Prostate gland (tissue), 2 donors: ENCODE measurements at regions not wholly inside any gene's neighbourhood (a gene's known extent, or its start where the extent isn't known, plus 50 kb on each side); places are given as distances from the start of the nearest gene placed in this dataset.

Source experiments
- DNase-seq: peaks from one replicate; pipeline ENCODE4 v3.0.0-alpha.2; 2019; ENCODE audit warnings: low spot score
- H3K27ac ChIP-seq, 2 donors: fragments of 200-600 bp; sonication (generic); 2 replicates each; pipeline ENCODE4 v1.5.1; 2017 to 2019
- H3K27me3 ChIP-seq: fragments of 200-600 bp; sonication (generic); replicated peaks from 2 replicates; pipeline ENCODE4 v1.5.1; 2019; ENCODE audit not compliant: insufficient read depth
- H3K36me3 ChIP-seq, 2 donors: fragments of 200-600 bp; sonication (generic); 1 replicate in 1 of 2; 2 replicates in 1 of 2; pipeline versions ENCODE4 v1.5.1 to v1.8.1; 2017 to 2019
- H3K4me1 ChIP-seq: fragments of 200-600 bp; sonication (generic); replicated peaks from 2 replicates; pipeline ENCODE4 v1.5.1; 2019
- H3K4me3 ChIP-seq, 2 donors: fragments of 200-600 bp; sonication (generic); 2 replicates each; pipeline ENCODE4 v1.5.1; 2017 to 2019
- H3K9me3 ChIP-seq: fragments of 200-600 bp; sonication (generic); 2 replicates; pipeline ENCODE4 v1.5.1; 2017
- CTCF ChIP-seq, 4 experiments: fragments of 200-600 bp in 2 of 4; fragments of 450-650 bp in 2 of 4; sonication (generic) in 2 of 4; IDR thresholded peaks; 1 replicate in 3 of 4; 2 replicates in 1 of 4; pipeline ENCODE4 v1.5.1; 2016 to 2019; ENCODE audit warnings: antibody characterized with exemption in 4 of 4, mild to moderate bottlenecking in 2 of 4, moderate library complexity in 2 of 4
- POLR2A ChIP-seq: fragments of 450-650 bp; IDR thresholded peaks from one replicate; pipeline ENCODE4 v1.6.1; 2016; ENCODE audit warnings: antibody characterized with exemption, mild to moderate bottlenecking
- POLR2AphosphoS5 ChIP-seq: sonication (generic); formaldehyde crosslinking; IDR thresholded peaks from one replicate; pipeline ENCODE4 v1.6.1; 2017; ENCODE audit warnings: antibody characterized with exemption
- WGBS: methylation state at CpG from one replicate; pipeline ENCODE4 v1.1.5; 2018; 5-methylcytosine and 5-hydroxymethylcytosine counted together
- intact Hi-C: fragments of 100-400 bp; cut with DNase I; formaldehyde crosslinking; loops from one replicate; pipeline ENCODE4 v1.14.2; 2022

GRCh38 chr3:187831125-187832051 is 86.1 kb upstream of the BCL6 start:
- no peaks in the 10 kb centered on the region for H3K27me3 ChIP-seq
- no peaks in the 10 kb centered on the region for H3K36me3 ChIP-seq
- no peak overlapping the region for H3K4me3 ChIP-seq
- WGBS, result 95% methylated on average over 9 of the region's 9 CpGs
- intact Hi-C loops, result no loop called here
- no peaks in the 10 kb centered on the region for H3K4me1 ChIP-seq
- DNase-seq, result no peak
- TF ChIP-seq POLR2AphosphoS5, result no peak
- no peak for TF ChIP-seq CTCF (IDR thresholded peaks at IDR 0.05)
- no peak for TF ChIP-seq POLR2A
- H3K9me3 ChIP-seq, result no peaks in the 10 kb centered on the region
- H3K27ac ChIP-seq, result no peak overlapping the region

GRCh38 chr3:187832202-187832601 is 86.9 kb upstream of the BCL6 start:
- intact Hi-C loops, result no loop called here
- no peak for DNase-seq
- TF ChIP-seq CTCF (IDR thresholded peaks at IDR 0.05) (no peak), POLR2A (no peak), POLR2AphosphoS5 (no peak)

GRCh38 chr3:187833375-187833774 is 88.1 kb upstream of the BCL6 start:
- WGBS, result 93% methylated on average over 3 of the region's 3 CpGs
- no peaks in the 10 kb centered on the region for H3K9me3 ChIP-seq
- no peaks in the 10 kb centered on the region for H3K27me3 ChIP-seq
- H3K36me3 ChIP-seq, result no peaks in the 10 kb centered on the region
- no peak overlapping the region for H3K27ac ChIP-seq
- H3K4me1 ChIP-seq, result no peaks in the 10 kb centered on the region
- intact Hi-C loops, result no loop called here
- DNase-seq, result no peak
- no peak for TF ChIP-seq CTCF (IDR thresholded peaks at IDR 0.05)
- H3K4me3 ChIP-seq, result no peak overlapping the region

More at GRCh38 chr3:187832202-187832601, 86.9 kb upstream of the BCL6 start:
- no peaks in the 10 kb centered on the region for H3K9me3 ChIP-seq
- no peak overlapping the region for H3K27ac ChIP-seq
- 84% methylated on average over 3 of the region's 3 CpGs for WGBS
- H3K27me3 ChIP-seq, result no peaks in the 10 kb centered on the region
- no peaks in the 10 kb centered on the region for H3K4me1 ChIP-seq
- H3K4me3 ChIP-seq, result no peak overlapping the region
- H3K36me3 ChIP-seq, result no peaks in the 10 kb centered on the region

- Histone ChIP-seq H3K27ac (no peak overlapping the region), H3K36me3 (no peaks in the 10 kb centered on the region), H3K9me3 (no peaks in the 10 kb centered on the region), H3K4me3 (no peak overlapping the region), H3K27me3 (no peaks in the 10 kb centered on the region), H3K4me1 (no peaks in the 10 kb centered on the region)
- whole genome bisulfite sequencing, result 90% methylated on average over 9 of the region's 9 CpGs
- intact Hi-C loops, result no loop called here
- DNase-seq, result no peak
- TF ChIP-seq CTCF (IDR thresholded peaks at IDR 0.05) (no peak), POLR2A (no peak), POLR2AphosphoS5 (no peak)
These were observed 88.7 kb upstream of the BCL6 start for GRCh38 chr3:187833799-187834578.
